Stimulated activated CD8-positive, alpha-beta memory T cell treated with anti-CD3 and anti-CD28 coated beads, Interleukin-2, amount 100 ng/mL, for 48 hours (primary cell): ENCODE measurements at regions not wholly inside any gene's neighbourhood (a gene's known extent, or its start where the extent isn't known, plus 50 kb on each side); places are given as distances from the start of the nearest gene placed in this dataset.

Source experiments
- DNase-seq, 2 donors: peaks; one replicate each; pipeline ENCODE4 v3.0.0-alpha.2; 2020; ENCODE audit warnings: low read depth in 2 of 2

DNA sequence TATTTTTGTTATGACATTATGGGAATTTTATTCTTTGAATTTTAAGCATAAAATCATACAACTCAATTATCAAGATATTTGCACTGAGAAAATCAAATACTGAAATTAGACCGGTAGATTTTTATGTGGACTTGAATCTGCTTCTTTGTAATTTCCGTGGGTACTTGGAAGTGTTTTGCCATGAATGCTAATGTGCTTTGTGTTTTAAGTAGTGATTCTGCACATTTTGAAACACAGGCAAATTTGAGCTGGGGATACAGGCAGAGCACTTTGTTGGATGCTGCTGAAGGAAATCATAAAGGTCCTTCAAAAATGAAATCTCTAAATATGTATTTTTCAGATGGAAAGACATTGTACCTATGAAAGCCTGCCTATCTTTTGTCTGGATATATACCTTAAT, 446.3 kb upstream of the POU3F3 start:
- no peak for DNase-seq

DNA sequence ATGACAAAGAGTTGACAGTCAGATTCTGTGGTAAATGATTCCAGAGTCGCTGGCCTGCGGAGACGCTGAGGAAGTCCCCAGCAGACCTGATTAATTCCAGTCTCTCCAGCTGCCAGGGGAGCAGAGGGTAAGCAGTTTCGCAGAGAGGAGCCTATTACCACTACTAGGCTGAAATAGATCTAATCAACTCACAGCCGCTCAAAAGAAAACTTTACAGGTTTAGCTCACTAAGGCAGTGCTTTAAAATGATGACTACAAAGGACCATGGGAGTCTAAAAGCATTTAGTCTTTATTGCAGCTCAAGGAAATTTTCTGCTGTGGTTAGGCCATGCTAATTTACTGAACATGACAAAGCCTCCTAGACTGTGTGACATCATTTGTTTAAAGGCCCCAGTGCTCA, 445.6 kb upstream of the POU3F3 start:
- no peak for DNase-seq

DNA sequence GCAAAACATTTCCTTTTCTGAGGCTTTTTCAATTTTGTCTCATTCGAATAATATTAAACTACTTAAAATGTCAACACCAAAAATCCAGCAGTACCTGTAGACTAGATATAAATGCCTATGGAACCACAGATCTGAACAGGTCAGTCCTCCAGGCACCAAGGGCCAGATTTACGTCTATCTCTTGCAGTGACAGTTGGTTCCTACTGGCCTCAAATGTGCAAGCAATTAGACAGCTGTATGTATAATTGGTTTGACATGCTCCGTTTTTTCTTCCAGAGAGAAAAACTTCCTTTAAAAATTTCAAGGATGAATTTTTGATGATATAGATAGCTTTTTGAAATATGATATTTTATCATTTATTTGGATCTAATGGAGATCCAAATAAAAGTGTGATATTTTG, 443.8 kb upstream of the POU3F3 start:
- no peak for DNase-seq

DNA sequence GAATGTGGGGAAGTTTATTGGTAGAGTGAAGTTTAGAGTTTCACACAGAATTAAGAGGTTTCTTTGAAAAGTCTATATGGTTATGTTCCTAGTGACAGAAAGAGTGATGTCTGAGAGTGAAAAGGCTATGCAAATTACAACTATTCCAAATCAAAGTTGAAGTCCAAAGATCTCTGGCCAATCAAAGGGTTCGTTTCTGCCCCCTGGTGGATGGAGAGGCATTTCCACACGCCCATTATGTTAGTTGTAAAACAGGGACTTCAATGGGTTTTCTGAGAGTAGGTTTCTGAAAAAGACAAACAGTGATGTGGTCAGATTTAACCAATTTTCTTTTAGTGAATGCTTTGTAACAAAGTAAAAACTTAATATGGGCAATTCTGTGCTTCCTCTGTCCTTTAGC, 441.5 kb upstream of the POU3F3 start:
- DNase-seq = no peak

DNA sequence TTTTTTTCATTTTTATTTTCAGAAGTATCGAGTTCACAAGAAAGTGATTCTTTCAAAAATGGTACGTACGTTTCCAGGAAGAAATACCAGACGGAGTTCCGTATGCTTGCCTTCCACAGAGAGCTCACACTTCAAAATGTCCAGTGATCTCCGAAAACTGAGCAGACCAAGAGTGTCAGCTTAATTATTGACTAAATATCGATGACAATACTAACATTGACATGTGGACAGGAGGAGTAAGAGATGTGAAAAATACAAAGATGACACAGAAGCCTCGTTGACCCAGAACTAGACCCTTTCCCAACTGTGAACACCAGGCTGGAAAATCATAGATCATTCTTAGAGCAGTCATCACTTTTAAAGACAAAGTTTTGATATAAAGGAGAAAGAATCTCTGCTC, 440.0 kb upstream of the POU3F3 start:
- DNase-seq = no peak

DNA sequence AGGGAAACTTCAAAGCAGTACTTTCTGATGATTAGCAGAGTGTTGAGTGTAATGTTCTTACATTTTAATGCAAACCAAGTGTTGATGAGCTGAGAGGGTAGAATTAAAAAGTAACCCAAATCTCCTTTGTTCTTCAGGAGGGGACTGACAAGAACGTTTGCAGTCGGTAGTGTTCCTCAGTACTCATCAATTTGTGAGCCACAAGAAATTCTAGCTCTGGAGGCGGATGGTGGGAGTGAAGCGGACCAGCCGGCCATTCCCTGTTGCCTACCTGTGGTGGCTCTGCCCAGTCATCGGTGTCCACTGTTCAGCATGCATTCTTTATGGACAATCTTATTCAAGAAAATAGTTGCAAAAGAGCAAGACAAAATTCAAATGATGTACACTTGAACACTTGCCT, 438.6 kb upstream of the POU3F3 start:
- no peak for DNase-seq

DNA sequence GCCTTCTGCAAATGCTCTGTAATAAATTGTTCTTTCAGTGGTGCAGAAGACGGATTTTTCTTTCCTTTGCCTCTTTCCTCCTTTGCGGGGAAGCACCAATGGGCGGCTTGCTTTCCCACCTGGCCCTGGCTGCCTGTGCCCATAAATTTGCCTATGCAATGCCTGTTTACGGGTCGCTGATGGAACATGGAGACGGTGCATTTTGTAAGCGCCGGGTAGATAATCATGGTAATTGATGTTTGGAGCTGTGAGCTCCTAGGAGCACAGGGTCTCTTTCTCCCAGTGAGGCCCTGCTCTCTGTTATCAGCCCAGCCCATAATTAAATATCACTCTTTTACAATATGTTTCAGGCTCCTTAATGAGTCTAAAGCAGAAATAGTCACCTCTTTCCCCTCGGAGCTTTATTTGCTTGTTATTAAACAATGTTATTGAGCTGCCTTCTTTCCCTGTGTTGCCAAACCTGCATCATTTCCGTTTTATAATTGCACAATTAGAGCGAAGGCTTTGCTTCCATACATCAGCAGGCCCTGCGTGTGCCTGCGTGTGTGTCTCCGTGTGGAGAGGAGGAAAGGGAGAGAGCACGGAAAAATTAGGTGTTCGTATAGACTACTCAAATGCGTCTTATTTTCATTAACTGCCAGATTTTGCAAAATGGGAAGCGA, 437.4 kb upstream of the POU3F3 start:
- no peak for DNase-seq

DNA sequence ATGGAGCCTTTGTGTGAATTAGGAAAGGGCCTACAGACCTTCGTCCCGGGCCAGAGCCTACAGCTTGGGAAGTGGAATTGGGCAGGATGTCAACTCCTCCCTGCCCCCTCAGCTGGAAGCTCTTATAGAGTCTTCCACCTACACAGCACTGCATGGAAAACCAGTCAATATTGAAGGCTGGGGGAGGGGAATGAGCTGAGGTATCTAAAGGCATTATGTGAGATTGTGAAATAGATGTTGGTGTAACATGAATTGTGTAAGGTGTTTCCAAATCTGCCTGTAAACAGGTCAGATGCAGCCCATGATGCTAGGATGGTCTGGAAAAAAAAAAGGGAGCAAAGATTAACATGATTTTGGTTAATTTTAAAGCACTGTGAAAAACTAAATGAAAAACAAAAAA, 433.5 kb upstream of the POU3F3 start:
- no peak for DNase-seq

DNA sequence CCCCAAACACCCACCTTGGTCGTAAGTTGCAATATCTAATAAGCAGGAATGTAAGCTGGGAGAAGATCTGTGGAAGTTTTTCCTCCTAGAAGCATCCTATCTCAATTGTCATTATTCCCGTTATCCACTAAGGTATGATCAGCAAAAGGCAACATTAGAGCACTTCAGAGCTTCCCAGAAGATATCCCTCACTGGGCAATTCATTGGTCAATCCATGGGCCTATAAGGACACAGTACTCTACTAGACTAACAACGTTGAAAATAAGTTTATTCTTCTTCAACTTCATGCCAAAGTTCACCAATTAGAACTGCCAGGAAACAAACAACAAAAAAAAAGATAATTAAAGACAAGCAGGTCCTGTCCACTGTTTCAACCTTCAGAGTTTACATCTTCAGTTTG, 433.0 kb upstream of the POU3F3 start:
- no peak for DNase-seq

DNA sequence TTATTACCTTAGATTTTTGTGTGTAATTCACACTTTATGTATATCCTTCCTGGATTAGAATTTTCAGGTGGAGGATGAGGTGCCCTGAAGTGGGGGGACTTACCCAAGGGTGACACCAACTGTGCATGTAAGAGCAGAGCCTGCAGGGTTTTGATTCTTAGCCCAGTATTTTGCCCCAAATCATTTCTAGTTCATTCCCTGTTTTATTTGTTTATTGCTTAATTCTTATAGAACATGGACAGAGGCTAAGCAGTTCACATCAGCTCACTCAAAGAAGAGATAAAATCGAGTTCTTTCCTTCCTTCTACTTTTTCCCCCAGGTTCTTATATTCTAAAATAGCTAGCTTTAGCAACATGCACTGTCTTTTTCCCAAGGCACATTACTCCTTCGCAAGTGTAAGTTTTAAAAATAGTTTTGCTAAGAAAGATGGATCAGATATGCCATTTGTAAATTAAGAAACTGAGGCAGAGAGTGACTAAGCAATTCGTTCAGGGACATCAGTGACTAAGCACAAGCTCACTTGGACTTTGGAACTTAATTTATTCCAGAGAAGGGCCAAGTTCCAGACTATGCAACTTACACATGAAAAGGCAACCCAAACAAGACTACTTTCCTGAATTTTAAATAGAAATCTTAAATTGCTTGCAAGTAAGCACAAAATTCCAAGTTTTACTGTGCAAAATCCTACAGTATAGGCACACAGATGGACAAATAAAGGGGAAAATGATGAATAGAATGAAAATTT, 427.9 kb upstream of the POU3F3 start:
- no peak for DNase-seq

DNA sequence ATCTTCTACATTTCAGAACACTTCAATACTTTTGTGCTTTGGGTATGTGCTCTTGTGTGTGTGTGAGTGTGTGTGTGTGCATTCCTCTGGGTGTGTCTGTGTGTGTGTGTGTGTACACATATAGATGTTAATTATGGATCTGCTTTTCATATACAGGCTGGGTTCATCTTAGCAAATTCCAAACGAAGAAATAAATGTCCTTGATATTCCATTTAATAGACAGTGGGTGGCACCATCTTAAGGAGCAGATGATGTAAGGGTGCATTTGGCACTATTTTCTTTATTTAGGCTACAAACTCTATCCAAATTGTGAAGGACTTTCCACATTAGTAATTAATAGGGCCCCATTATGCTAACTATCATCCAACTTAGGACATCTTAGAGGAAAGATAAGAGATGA, 425.8 kb upstream of the POU3F3 start:
- no peak for DNase-seq

DNA sequence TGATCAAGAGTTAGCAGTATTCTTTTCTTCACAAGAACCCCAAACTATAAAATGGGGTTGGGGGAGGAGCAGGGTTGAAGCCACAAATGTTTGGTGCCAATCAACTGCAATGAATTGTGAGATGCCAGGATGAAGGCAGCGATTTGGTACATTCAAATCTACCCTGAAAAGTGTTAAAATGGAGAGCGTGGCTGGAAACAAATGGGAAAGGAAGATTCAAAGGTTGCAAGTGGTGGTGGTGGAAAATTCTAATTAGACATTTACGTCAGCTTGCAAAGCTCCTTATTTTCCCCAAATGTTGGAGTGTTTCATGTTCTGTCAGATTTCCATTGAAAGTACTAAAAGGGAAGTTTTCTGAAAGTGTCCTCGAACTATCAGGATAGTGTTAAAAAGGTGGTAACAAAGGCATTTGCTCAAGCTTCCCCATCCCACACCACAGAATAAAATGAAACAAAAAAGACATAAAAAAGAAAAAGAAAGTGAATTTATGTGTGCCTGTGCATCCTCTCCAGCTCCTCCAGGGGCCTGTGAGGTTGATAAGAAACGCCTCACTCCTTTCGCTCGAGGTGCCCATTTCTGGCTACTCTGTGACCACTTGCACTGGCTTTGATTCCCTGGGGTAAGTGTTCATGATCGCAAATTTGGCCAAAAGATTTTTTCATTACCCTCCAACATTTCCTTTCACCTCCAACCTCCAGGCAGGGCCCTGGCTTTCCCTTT, 424.1 kb upstream of the POU3F3 start:
- DNase-seq = no peak

DNA sequence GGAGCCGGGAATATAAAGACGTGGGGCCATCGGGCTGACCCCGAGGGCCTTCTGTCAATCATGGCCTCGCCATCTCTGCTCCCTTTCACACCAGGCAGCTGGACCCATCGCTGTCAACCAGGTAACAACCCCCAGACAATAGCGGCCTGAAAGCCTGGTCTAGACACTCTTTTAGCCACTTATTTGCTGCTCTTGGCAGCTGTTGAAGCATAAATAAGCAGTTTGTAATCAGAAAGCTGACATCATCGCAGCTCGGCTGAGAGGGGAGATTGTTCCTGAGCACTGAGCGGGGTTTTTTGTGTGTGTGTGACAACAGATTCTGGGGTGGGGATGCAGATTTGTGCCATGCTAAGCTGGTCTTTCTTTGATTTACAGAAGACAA, 423.6 kb upstream of the POU3F3 start:
- no peak for DNase-seq

DNA sequence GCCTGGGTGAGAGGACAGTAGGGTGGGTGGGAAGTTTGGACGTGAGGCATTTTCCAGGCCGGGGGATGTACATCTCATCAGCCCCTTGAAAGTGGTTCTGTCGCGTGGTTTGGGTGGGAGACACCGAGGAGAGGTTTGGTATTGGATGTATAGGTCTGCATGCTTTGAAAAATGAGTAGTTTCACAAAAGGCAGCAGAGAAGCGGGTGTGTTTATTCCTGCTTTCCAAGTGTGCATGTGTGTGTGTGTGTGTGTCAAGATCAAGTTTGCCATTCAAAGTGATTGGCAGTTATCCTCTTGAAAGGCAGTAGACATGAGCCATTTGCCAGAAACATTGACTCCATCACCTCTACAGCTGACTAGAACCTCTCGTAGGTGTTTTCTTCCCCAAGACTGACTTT, 423.1 kb upstream of the POU3F3 start:
- DNase-seq = no peak

DNA sequence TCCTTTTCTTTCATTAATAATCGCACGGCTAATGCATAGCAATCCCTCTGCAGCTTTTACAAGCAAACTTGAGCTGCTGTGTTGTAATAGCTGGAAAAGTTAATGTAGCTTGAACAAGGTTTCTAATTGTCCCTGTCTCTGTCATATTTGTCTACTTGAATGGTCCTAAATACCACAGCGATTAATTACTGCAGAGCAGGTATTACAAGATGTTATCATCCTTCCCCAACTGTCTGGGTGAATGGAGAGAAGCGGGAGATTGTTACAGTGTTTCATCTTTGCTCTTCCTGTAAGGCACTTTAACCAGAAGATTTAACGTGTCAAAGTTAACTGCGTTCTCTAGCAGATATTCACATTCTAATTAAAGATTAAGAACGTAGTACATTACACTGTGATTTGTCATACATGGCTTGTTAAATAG, 422.2 kb upstream of the POU3F3 start:
- DNase-seq = no peak

DNA sequence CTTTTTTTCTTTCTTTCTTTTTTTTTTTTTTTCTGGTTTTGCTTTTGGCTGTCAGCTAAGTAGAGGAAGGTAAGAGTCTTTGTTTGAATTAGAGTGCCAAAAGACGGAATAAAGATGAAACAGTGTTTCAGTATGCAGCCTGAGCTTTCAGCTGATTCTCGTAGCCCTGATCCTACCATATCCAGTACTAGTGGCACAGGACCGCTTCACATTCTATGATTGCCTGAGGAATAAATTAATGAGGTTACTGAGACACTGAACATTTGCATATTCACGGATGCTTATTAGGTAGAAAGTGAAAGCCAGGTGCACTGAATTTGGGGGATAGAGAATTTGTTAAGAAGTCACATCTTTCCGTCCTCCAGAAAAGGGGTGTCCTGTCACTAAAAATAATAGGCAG, 421.5 kb upstream of the POU3F3 start:
- DNase-seq = no peak

DNA sequence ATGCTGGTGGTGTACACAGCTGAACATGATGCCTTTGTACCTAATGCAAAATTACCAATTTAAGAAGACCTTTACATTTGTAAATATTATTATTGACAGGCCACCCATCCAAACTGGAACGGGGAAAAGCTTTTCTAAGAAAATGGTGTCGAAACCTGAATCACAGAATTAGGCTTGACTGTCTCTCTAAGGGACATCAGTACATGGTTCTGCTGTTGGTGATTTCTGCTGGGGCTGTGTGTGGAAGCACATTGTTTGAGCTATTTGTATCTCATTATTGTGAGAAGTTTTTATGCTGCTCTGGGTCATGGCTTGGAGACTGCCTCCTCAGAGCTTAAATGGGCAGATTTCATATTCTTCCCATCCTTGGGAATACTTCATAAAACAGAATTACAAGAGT, 420.9 kb upstream of the POU3F3 start:
- DNase-seq = no peak

DNA sequence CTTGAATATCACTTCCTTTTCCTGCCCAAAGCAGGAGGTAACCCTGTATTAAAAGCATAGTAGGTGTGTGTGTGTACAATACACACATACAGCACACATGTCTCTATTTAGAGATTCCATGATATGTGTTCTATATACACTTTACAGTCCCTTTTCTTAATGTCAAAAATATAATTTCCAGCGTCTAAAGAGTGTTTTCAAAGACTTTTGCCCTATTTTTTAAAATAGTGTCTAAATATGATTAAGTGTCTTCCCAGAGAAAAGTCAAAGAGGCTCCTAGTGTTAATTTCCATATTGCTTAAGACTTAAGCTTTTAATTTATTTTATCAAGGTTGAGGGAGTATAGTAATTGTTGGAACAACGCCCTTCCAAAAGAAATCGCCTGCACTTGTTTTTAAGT, 420.3 kb upstream of the POU3F3 start:
- no peak for DNase-seq

DNA sequence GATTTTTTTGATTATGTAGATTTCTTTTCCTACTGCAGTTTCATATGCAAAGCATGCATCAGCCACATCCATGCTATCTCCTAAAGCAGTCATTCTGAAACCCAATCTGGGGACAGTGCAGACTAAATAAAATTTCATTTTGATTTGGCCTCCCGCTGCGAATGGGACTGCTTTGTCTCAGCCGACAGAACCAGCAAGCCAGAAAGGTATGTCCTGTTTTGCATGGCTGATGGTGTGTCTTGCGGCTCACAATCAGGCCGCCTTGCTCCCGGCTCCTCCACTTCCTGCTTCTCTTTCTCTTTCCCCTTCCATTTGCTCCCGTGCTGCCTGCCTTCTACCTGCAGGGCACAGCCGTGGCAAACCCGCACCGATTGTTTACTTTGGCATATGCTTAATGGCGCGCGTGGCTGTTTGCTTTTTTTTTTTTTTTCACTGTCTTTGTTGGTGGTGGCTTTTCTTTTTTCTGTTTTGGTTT, 419.6 kb upstream of the POU3F3 start:
- no peak for DNase-seq

DNA sequence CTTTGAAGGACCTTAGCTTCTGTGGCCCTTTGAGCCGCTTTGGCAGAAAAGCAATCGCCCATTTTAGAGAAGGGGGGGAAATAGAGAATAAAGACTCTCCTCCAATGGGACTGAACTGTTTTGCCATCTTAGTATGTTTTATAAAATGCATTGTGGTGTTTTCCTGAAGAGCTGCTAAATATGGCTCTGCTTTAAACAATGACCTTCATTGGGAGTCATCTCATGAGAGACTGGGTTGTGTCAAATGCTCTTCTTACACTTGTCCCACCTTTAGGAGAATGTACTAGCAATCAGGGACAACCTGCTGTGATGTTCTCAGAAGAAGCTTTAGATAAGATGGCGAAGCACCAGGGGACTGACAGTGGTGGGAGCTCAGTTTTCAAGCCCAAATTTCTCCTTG, 418.9 kb upstream of the POU3F3 start:
- DNase-seq = no peak

DNA sequence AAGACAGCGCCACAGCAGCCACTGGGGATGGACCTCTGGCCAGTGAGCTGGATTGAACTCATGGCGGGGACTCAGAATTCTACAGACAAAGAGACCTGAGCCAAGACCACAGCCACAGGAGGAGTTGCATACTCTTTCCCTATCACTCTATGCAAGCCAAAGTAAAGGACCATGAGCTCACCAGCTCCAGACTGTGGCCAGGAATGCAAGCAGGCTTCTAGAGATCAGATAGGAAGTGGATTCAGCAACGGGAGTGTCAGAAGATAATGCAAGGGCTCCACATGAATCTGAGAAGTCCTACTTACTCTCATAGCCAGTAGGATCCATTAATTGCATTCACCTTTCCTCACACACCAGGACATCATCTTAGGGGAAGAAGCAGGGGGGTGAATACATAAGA, 415.4 kb upstream of the POU3F3 start:
- no peak for DNase-seq

DNA sequence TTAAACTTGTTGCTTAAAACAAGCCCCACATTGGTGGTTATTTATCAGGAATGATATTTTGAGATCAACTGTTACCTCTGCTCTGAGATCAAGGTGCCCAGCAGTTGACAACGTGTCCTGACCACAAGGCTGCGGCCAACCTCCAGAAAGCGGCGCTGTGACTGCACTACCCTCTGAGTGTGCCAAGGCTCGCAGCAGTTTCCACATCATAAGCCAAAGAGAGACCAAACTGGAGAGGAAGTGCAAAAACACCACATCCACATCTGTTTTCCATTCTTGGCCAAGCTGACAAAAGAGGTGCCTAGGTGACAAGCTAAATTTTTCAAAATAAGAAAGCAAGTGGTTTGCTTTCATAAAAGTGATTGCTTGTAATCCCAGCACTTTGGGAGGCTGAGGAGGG, 410.8 kb upstream of the POU3F3 start:
- DNase-seq = no peak

DNA sequence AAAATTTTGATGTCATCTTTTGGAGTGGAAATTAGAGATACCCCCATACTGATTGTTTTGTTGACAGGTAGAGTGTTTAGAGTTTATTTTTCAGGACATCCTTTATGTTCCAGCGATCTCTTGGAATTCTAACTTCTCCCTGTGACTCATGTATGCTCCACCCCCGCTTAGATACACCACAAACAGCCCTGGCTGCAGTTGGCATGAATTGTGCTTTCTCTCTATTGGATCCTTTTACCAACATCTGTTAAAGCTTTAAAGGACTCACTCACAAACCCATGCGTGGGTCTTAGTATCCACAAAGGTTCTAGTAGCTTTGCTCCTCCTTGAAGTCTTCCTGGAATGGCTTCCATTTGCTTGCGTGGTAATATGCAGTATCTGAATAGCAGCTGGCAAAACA, 409.5 kb upstream of the POU3F3 start:
- DNase-seq = no peak
